ENCODE measurements at regions not wholly inside any gene's neighbourhood (a gene's known extent, or its start where the extent isn't known, plus 50 kb on each side); places are given as distances from the start of the nearest gene placed in this dataset.

- in situ Hi-C loops (cut with MboI; ENCODE audit: low sequenced_read_pairs in 4 of 4): no loop called here
Observed at GRCh38 chr1:39130325-39130724, 74.2 kb upstream of the MACF1 start.

GRCh38 chr1:39131940-39132339 is 72.6 kb upstream of the MACF1 start:
- Histone ChIP-seq H3K4me1 (peaks cover 55 to 60% of the 10 kb centered on the region in 2 donors), H3K27ac (peak overlapping the region; percentile 59 to 71 (median 64)), H3K4me3 (no peak overlapping the region), H3K9me3 (no peaks in the 10 kb centered on the region), H3K36me3 (no peaks in the 10 kb centered on the region), H3K27me3 (no peaks in the 10 kb centered on the region)
- in situ Hi-C loops (cut with MboI; ENCODE audit: low sequenced_read_pairs in 4 of 4): no loop called here
- DNase-seq: no peak
- ATAC-seq: no peak
- TF ChIP-seq POLR2A (IDR thresholded peaks at IDR 0.05): no peak
- TF ChIP-seq CTCF (IDR thresholded peaks at IDR 0.05 in 4 of 5, conservative IDR thresholded peaks at IDR 0.05 in 1 of 5): no peak
- intact Hi-C loops (cut with DNase I; ENCODE audit: low total_unique reads): loop anchor here (2.0 kb wide), 1 partner anchor 59 kb away; no protein-coding TSS in a partner anchor

More at GRCh38 chr1:39130325-39130724, 74.2 kb upstream of the MACF1 start:
- no peak for TF ChIP-seq POLR2A (IDR thresholded peaks at IDR 0.05)
- no peak for TF ChIP-seq CTCF (IDR thresholded peaks at IDR 0.05 in 4 of 5, conservative IDR thresholded peaks at IDR 0.05 in 1 of 5)
- no peaks in the 10 kb centered on the region for H3K36me3 ChIP-seq
- H3K9me3 ChIP-seq: no peaks in the 10 kb centered on the region
- peaks cover 61 to 71% of the 10 kb centered on the region in 2 donors for H3K4me1 ChIP-seq
- peak overlapping the region; percentile 32 to 71 (median 66) for H3K27ac ChIP-seq
- H3K27me3 ChIP-seq: no peaks in the 10 kb centered on the region
- H3K4me3 ChIP-seq: no peak overlapping the region
- ATAC-seq (peak; percentile 76 to 80), DNase-seq (no peak)
- intact Hi-C loops (cut with DNase I; ENCODE audit: low total_unique reads): loop anchor here (2.0 kb wide), 1 partner anchor 60 kb away; no protein-coding TSS in a partner anchor

GRCh38 chr1:39132505-39133339 is 71.8 kb upstream of the MACF1 start:
- Histone ChIP-seq H3K4me3 (peak overlapping the region in 1 of 4 donors; percentile 8), H3K36me3 (no peaks in the 10 kb centered on the region), H3K9me3 (no peaks in the 10 kb centered on the region), H3K4me1 (peaks cover 47 to 53% of the 10 kb centered on the region in 2 donors), H3K27ac (peak overlapping the region; percentile 59 to 71 (median 64)), H3K27me3 (no peaks in the 10 kb centered on the region)
- TF ChIP-seq POLR2A (IDR thresholded peaks at IDR 0.05) (no peak), CTCF (IDR thresholded peaks at IDR 0.05 in 4 of 5, conservative IDR thresholded peaks at IDR 0.05 in 1 of 5) (peak in 2 of 5 experiments; percentile 32 to 34)
- intact Hi-C loops (cut with DNase I; ENCODE audit: low total_unique reads) (no loop called here), in situ Hi-C loops (cut with MboI; ENCODE audit: low sequenced_read_pairs in 4 of 4) (no loop called here)
- ATAC-seq (peak; percentile 40 to 55), DNase-seq (peak; percentile 20 to 46)

GRCh38 chr1:39133340-39133684 is 71.2 kb upstream of the MACF1 start:
- intact Hi-C loops (cut with DNase I; ENCODE audit: low total_unique reads): no loop called here

More at GRCh38 chr1:39133340-39133684, 71.2 kb upstream of the MACF1 start:
- Histone ChIP-seq H3K27ac (peak overlapping the region; percentile 59 to 71 (median 64)), H3K4me3 (no peak overlapping the region), H3K27me3 (no peaks in the 10 kb centered on the region), H3K36me3 (no peaks in the 10 kb centered on the region), H3K4me1 (peaks cover 42 to 47% of the 10 kb centered on the region in 2 donors), H3K9me3 (no peaks in the 10 kb centered on the region)
- TF ChIP-seq POLR2A (IDR thresholded peaks at IDR 0.05): no peak
- TF ChIP-seq CTCF (IDR thresholded peaks at IDR 0.05 in 4 of 5, conservative IDR thresholded peaks at IDR 0.05 in 1 of 5): no peak
- ATAC-seq (no peak), DNase-seq (no peak)
- in situ Hi-C loops (cut with MboI; ENCODE audit: low sequenced_read_pairs in 4 of 4): no loop called here
